OCI-LY1 (cell line): ENCODE measurements at regions not wholly inside any gene's neighbourhood (a gene's known extent, or its start where the extent isn't known, plus 50 kb on each side); places are given as distances from the start of the nearest gene placed in this dataset.

Experiments used
- H2AFZ ChIP-seq: fragments of 200-600 bp; sonication (generic), shearing (Covaris generic); 2 replicates; pipeline ENCODE4 v1.6.0; 2014; ENCODE audit warnings: antibody characterized with exemption, mild to moderate bottlenecking, low read length
- H3F3A ChIP-seq: fragments of 200-600 bp; sonication (generic), shearing (Covaris generic); 2 replicates; pipeline ENCODE4 v1.6.0; 2014; ENCODE audit warnings: mild to moderate bottlenecking, antibody characterized with exemption, low read length, moderate library complexity; ENCODE audit not compliant: insufficient read depth
- H3K27ac ChIP-seq: fragments of 200-600 bp; sonication (generic); 2 replicates; pipeline ENCODE4 v1.5.1; 2014; ENCODE audit warnings: low read length, mixed run types, mild to moderate bottlenecking, low read depth; ENCODE audit not compliant: poor library complexity, severe bottlenecking
- H3K27me3 ChIP-seq: fragments of 200-600 bp; sonication (generic); 2 replicates; pipeline ENCODE4 v1.6.0; 2014; ENCODE audit warnings: antibody characterized with exemption, mild to moderate bottlenecking, low read length, moderate library complexity; ENCODE audit not compliant: insufficient read depth
- H3K36me3 ChIP-seq: fragments of 200-600 bp; sonication (generic); 2 replicates; pipeline ENCODE4 v1.6.1; 2014; ENCODE audit warnings: mild to moderate bottlenecking, antibody characterized with exemption, low read length, moderate library complexity, mixed read lengths; ENCODE audit not compliant: insufficient read depth
- H3K4me1 ChIP-seq: fragments of 200-600 bp; sonication (generic); 2 replicates; pipeline ENCODE4 v1.5.1; 2014; ENCODE audit warnings: mild to moderate bottlenecking, low read length, moderate library complexity; ENCODE audit not compliant: insufficient read depth, severe bottlenecking
- H3K4me2 ChIP-seq: fragments of 200-600 bp; sonication (generic), shearing (Covaris generic); 2 replicates; pipeline ENCODE4 v1.6.1; 2014; ENCODE audit warnings: low read length
- H3K4me3 ChIP-seq: fragments of 200-600 bp; sonication (generic); 2 replicates; pipeline ENCODE4 v1.5.1; 2014; ENCODE audit warnings: low read length, low read depth, mild to moderate bottlenecking, mixed read lengths; ENCODE audit not compliant: poor library complexity, severe bottlenecking
- H3K79me2 ChIP-seq: fragments of 200-600 bp; shearing (Covaris generic); 2 replicates; pipeline ENCODE4 v1.6.1; 2016; ENCODE audit warnings: mixed run types, low read length, mixed read lengths; ENCODE audit not compliant: insufficient read depth
- H3K9ac ChIP-seq: fragments of 200-600 bp; sonication (generic), shearing (Covaris generic); 2 replicates; pipeline ENCODE4 v1.6.1; 2014; ENCODE audit warnings: mild to moderate bottlenecking, low read length, mixed read lengths
- H3K9me2 ChIP-seq: fragments of 200-600 bp; sonication (generic), shearing (Covaris generic); 2 replicates; pipeline ENCODE4 v1.6.1; 2014; ENCODE audit warnings: low read depth, mild to moderate bottlenecking, low read length, mixed read lengths
- H3K9me3 ChIP-seq: fragments of 200-600 bp; shearing (Covaris generic); 2 replicates; pipeline ENCODE4 v1.6.1; 2014; ENCODE audit warnings: low read length, mixed read lengths
- H4K20me1 ChIP-seq: fragments of 200-600 bp; sonication (generic), shearing (Covaris generic); 2 replicates; pipeline ENCODE4 v1.6.0; 2016; ENCODE audit warnings: mild to moderate bottlenecking, low read length; ENCODE audit not compliant: insufficient read depth
- EZH2 ChIP-seq: fragments of 200-600 bp; sonication (generic), shearing (Covaris generic); IDR thresholded peaks from 2 replicates; pipeline ENCODE4 v1.8.0; 2017; ENCODE audit warnings: borderline replicate concordance, mixed run types, mild to moderate bottlenecking, antibody characterized with exemption, low read length, moderate library complexity, mixed read lengths
- TF ChIP-seq, protein P1 (sequence below): fragments of 200-600 bp; sonication (generic), shearing (Covaris generic); IDR thresholded peaks from 2 replicates; pipeline ENCODE4 v1.5.1; 2017; ENCODE audit warnings: mild to moderate bottlenecking, antibody characterized with exemption, low read length, moderate library complexity, mixed read lengths

DNA sequence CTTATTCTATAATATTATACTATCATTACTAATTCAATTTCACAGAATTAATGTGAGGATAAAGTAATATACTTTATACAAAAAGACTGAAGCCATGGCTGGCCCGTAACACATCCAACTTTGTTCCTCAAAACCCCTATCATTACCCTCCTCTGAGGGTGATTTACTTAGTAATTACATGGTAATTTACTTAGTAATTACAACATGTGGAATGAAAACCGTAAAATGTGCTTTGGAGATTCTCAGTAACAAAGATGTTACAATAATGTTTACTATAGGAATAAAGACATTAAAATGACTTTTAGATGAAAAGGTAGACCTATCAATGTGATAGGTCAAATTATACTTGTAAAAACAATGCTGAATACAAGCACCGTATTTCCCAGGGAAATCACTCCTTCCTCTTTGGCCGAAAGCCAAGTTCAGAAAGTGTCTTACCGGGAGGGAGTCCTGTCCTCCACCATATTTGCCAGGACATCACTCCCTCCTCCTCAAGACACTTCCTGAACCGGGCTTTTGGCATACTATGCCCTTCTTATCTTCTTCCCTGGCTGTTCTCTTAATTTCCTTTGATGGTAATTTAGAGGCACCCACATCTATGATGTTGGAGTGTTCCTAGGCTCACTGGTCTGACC lies 1047.8 kb downstream of the SOCS6 start:
- Histone ChIP-seq H3K9ac (no peak overlapping the region), H3K9me2 (no peaks in the 10 kb centered on the region), H3K4me3 (no peak overlapping the region), H3K79me2 (no peaks in the 10 kb centered on the region), H3K4me1 (no peaks in the 10 kb centered on the region), H3K9me3 (no peaks in the 10 kb centered on the region), H2AFZ (no peak overlapping the region), H3K27ac (no peak overlapping the region), H3K27me3 (no peaks in the 10 kb centered on the region), H3K36me3 (no peaks in the 10 kb centered on the region), H3F3A (no peaks in the 10 kb centered on the region), H3K4me2 (no peak overlapping the region), H4K20me1 (no peaks in the 10 kb centered on the region)
- TF ChIP-seq, protein P1, sequence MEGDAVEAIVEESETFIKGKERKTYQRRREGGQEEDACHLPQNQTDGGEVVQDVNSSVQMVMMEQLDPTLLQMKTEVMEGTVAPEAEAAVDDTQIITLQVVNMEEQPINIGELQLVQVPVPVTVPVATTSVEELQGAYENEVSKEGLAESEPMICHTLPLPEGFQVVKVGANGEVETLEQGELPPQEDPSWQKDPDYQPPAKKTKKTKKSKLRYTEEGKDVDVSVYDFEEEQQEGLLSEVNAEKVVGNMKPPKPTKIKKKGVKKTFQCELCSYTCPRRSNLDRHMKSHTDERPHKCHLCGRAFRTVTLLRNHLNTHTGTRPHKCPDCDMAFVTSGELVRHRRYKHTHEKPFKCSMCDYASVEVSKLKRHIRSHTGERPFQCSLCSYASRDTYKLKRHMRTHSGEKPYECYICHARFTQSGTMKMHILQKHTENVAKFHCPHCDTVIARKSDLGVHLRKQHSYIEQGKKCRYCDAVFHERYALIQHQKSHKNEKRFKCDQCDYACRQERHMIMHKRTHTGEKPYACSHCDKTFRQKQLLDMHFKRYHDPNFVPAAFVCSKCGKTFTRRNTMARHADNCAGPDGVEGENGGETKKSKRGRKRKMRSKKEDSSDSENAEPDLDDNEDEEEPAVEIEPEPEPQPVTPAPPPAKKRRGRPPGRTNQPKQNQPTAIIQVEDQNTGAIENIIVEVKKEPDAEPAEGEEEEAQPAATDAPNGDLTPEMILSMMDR = no peak
- no peak for TF ChIP-seq EZH2

DNA sequence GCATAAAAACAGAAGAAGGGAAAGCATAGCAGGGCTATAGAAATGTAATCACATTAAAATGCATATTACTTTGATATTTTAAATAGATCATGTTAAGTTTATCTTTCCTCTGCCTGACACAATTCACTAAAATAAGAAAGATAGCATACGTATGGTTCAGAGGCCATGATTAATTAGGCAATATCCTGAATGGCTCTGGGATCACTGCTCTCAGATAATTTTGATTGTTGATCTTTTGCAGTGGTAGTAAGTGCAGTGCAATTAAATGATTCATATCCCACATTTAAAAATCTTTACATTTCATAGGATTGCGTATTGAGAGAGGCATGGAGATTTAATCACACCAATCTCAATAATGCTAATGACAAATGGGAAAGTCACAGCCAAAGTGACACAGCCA lies 1040.7 kb downstream of the SOCS6 start:
- H3K36me3 ChIP-seq = no peaks in the 10 kb centered on the region
- H3K27me3 ChIP-seq = no peaks in the 10 kb centered on the region
- no peaks in the 10 kb centered on the region for H3K79me2 ChIP-seq
- H3K9ac ChIP-seq = no peak overlapping the region
- H3K27ac ChIP-seq = no peak overlapping the region
- H3K9me2 ChIP-seq = no peaks in the 10 kb centered on the region
- no peaks in the 10 kb centered on the region for H3F3A ChIP-seq
- no peaks in the 10 kb centered on the region for H3K9me3 ChIP-seq
- no peak overlapping the region for H2AFZ ChIP-seq
- H3K4me1 ChIP-seq = no peaks in the 10 kb centered on the region
- no peak overlapping the region for H3K4me2 ChIP-seq
- TF ChIP-seq, protein P1 = no peak
- no peak for TF ChIP-seq EZH2
- no peak overlapping the region for H3K4me3 ChIP-seq
- no peaks in the 10 kb centered on the region for H4K20me1 ChIP-seq

DNA sequence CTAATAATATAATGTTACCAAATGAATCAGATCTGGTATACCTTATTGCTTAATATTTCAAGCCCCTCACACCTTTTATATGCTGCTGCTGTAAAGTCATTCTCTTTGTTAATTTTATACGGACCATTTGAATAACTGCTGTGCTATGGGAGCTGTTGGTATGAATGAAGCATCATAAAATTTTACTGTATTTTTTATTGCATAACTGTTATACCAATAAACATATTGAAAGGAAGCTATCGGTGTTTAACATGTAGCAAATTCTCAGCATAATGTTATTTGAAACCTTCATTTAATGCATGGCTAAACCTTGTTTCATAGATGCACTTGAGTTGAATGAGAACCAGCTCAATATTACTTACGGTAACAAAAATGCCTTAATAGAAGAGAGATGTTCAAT lies 1040.3 kb downstream of the SOCS6 start:
- no peaks in the 10 kb centered on the region for H3K4me1 ChIP-seq
- H2AFZ ChIP-seq = no peak overlapping the region
- H3K27ac ChIP-seq = no peak overlapping the region
- H3K27me3 ChIP-seq = no peaks in the 10 kb centered on the region
- no peak overlapping the region for H3K4me2 ChIP-seq
- H3F3A ChIP-seq = no peaks in the 10 kb centered on the region
- no peaks in the 10 kb centered on the region for H4K20me1 ChIP-seq
- no peaks in the 10 kb centered on the region for H3K79me2 ChIP-seq
- no peaks in the 10 kb centered on the region for H3K36me3 ChIP-seq
- TF ChIP-seq, protein P1 = no peak
- TF ChIP-seq EZH2 = no peak
- no peaks in the 10 kb centered on the region for H3K9me3 ChIP-seq
- no peaks in the 10 kb centered on the region for H3K9me2 ChIP-seq
- no peak overlapping the region for H3K4me3 ChIP-seq
- H3K9ac ChIP-seq = no peak overlapping the region
